ENCODE measurements at regions not wholly inside any gene's neighbourhood (a gene's known extent, or its start where the extent isn't known, plus 50 kb on each side); places are given as distances from the start of the nearest gene placed in this dataset.

GRCh38 chr14:26174395-26174794 is 423.4 kb downstream of the NOVA1 start:
- no peak for TF ChIP-seq CTCF (conservative IDR thresholded peaks at IDR 0.05; ENCODE audit: low read length)
- H3K4me3 ChIP-seq (ENCODE audit: low read length): no peak overlapping the region
- no peak for DNase-seq (ENCODE audit: low read depth)

- no peak for DNase-seq (ENCODE audit: low read depth)
- H3K4me3 ChIP-seq (ENCODE audit: low read length): no peak overlapping the region
- TF ChIP-seq CTCF (conservative IDR thresholded peaks at IDR 0.05; ENCODE audit: low read length): no peak
These were observed 424.2 kb downstream of the NOVA1 start for GRCh38 chr14:26173581-26174110.

- no peak overlapping the region for H3K4me3 ChIP-seq (ENCODE audit: low read length)
- TF ChIP-seq CTCF (conservative IDR thresholded peaks at IDR 0.05; ENCODE audit: low read length): no peak
- no peak for DNase-seq (ENCODE audit: low read depth)
These were observed 425.4 kb downstream of the NOVA1 start for GRCh38 chr14:26172396-26172795.

- TF ChIP-seq CTCF (conservative IDR thresholded peaks at IDR 0.05; ENCODE audit: low read length): no peak
- no peak for DNase-seq (ENCODE audit: low read depth)
- no peak overlapping the region for H3K4me3 ChIP-seq (ENCODE audit: low read length)
These were observed 426.9 kb downstream of the NOVA1 start for GRCh38 chr14:26170885-26171284.

- peak; percentile 67 for TF ChIP-seq CTCF (conservative IDR thresholded peaks at IDR 0.05; ENCODE audit: low read length)
- peak; percentile 49 for DNase-seq (ENCODE audit: low read depth)
- H3K4me3 ChIP-seq (ENCODE audit: low read length): no peak overlapping the region
These were observed 434.1 kb downstream of the NOVA1 start for GRCh38 chr14:26163761-26164160.

GRCh38 chr14:26157517-26157916 is 440.3 kb downstream of the NOVA1 start:
- H3K4me3 ChIP-seq (ENCODE audit: low read length): no peak overlapping the region
- no peak for TF ChIP-seq CTCF (conservative IDR thresholded peaks at IDR 0.05; ENCODE audit: low read length)
- DNase-seq (ENCODE audit: low read depth): no peak

- no peak overlapping the region for H3K4me3 ChIP-seq (ENCODE audit: low read length)
- no peak for DNase-seq (ENCODE audit: low read depth)
- TF ChIP-seq CTCF (conservative IDR thresholded peaks at IDR 0.05; ENCODE audit: low read length): no peak
These were observed 454.8 kb downstream of the NOVA1 start for GRCh38 chr14:26143057-26143456.

All from AG10803 (cell line).